Lung (tissue), 11 donors: ENCODE measurements at regions not wholly inside any gene's neighbourhood (a gene's known extent, or its start where the extent isn't known, plus 50 kb on each side); places are given as distances from the start of the nearest gene placed in this dataset.
"Not testable (repeated sequence)": the region's sequence is repeated elsewhere in the genome, so short reads cannot be mapped to it uniquely, and the experiment has no call there.

Source experiments
- ATAC-seq: fragments of 200-7000 bp; cut with Tn5 transposase; one replicate; pipeline ENCODE4 v1.9.1; 2020; ENCODE audit warnings: moderate number of reproducible peaks; ENCODE audit not compliant: insufficient read depth, low FRiP score
- DNase-seq, 3 donors: peaks; one replicate each; pipeline ENCODE4 v3.0.0-alpha.2; 2013 to 2017
- H3K27ac ChIP-seq, 2 donors: one replicate each; pipeline ENCODE4 v1.5.1; 2013; ENCODE audit warnings: mild to moderate bottlenecking in 2 of 2, moderate library complexity in 2 of 2, control low read depth in 1 of 2, inconsistent platforms in 1 of 2, low read depth in 1 of 2, low read length in 1 of 2
- H3K27me3 ChIP-seq, 3 donors: one replicate each; pipeline ENCODE4 v1.5.1; 2013; ENCODE audit warnings: low read length in 2 of 3; ENCODE audit not compliant: control insufficient read depth in 3 of 3, insufficient read depth in 3 of 3
- H3K36me3 ChIP-seq, 4 donors: one replicate each; pipeline ENCODE4 v1.5.1; 2013; ENCODE audit warnings: low read length in 4 of 4, mild to moderate bottlenecking in 1 of 4, moderate library complexity in 1 of 4; ENCODE audit not compliant: control insufficient read depth in 4 of 4, insufficient read depth in 4 of 4
- H3K4me1 ChIP-seq, 5 donors: one replicate each; pipeline ENCODE4 v1.5.1; 2013; ENCODE audit warnings: low read length in 5 of 5, mild to moderate bottlenecking in 2 of 5, moderate library complexity in 1 of 5; ENCODE audit not compliant: control insufficient read depth in 5 of 5, insufficient read depth in 5 of 5
- H3K4me3 ChIP-seq: one replicate; pipeline ENCODE4 v1.5.1; 2013; ENCODE audit warnings: mild to moderate bottlenecking, control low read depth, moderate library complexity
- H3K9ac ChIP-seq, 2 donors: one replicate each; pipeline ENCODE4 v1.5.1; 2013; ENCODE audit warnings: low read length in 2 of 2, control low read depth in 1 of 2; ENCODE audit not compliant: insufficient read depth in 1 of 2
- H3K9me3 ChIP-seq, 4 donors: one replicate each; pipeline ENCODE4 v1.5.1; 2013; ENCODE audit warnings: low read length in 3 of 4, mild to moderate bottlenecking in 1 of 4, moderate library complexity in 1 of 4; ENCODE audit not compliant: control insufficient read depth in 4 of 4, insufficient read depth in 3 of 4
- CTCF ChIP-seq: IDR thresholded peaks from 2 replicates; pipeline ENCODE4 v1.5.1; 2012; ENCODE audit warnings: mild to moderate bottlenecking; ENCODE audit errors: control extremely low read depth, extremely low read depth
- WGBS, 2 donors: extraction: QIAGEN DNeasy Blood & Tissue Kit; methylation state at CpG; one replicate each; pipeline ENCODE4 v1.1.7; 2013; 5-methylcytosine and 5-hydroxymethylcytosine counted together
- donor health status: control.
- donor health status: control.
- donor health status: Bipolar disorder and iron deficiency.
- donor health status: healthy.
- donor health status: DM: yes; HTN: yes; CAD: no.

GRCh38 chr3:150323770-150324169, 84.3 kb upstream of the TSC22D2 start:
- H3K4me1 ChIP-seq, result peaks cover 0 to 29% (median 7%) of the 10 kb centered on the region in 5 donors
- no peaks in the 10 kb centered on the region for H3K9me3 ChIP-seq
- H3K4me3 ChIP-seq, result no peak overlapping the region
- DNase-seq (no peak), ATAC-seq (no peak)
- WGBS, 2 donors, result 85 to 100% methylated on average over 1 of the region's 1 CpG
- TF ChIP-seq CTCF, result no peak
- no peaks in the 10 kb centered on the region for H3K36me3 ChIP-seq
- H3K9ac ChIP-seq, result no peak overlapping the region
- H3K27me3 ChIP-seq, result no peaks in the 10 kb centered on the region
- H3K27ac ChIP-seq, result no peak overlapping the region

GRCh38 chr3:150323091-150323490, 85.0 kb upstream of the TSC22D2 start:
- H3K4me1 ChIP-seq, result peaks cover 0 to 29% (median 7%) of the 10 kb centered on the region in 5 donors
- not testable (repeated sequence) for DNase-seq, H3K9me3 ChIP-seq, H3K4me3 ChIP-seq, H3K36me3 ChIP-seq, H3K27ac ChIP-seq, H3K27me3 ChIP-seq, H3K9ac ChIP-seq, ATAC-seq
- 96 to 98% methylated on average over 16 to 22 of the region's 23 CpGs for WGBS, 2 donors

- H3K36me3 ChIP-seq, DNase-seq, H3K9ac ChIP-seq, H3K27me3 ChIP-seq, ATAC-seq, H3K4me3 ChIP-seq, H3K9me3 ChIP-seq, H3K27ac ChIP-seq: not testable (repeated sequence)
- H3K4me1 ChIP-seq, result peaks cover 0 to 25% (median 6%) of the 10 kb centered on the region in 5 donors
- 0 to 61% methylated on average over 1 of the region's 1 CpG for WGBS, 2 donors
Observed at GRCh38 chr3:150320971-150321370, 87.1 kb upstream of the TSC22D2 start.

GRCh38 chr3:150319900-150320299, 88.2 kb upstream of the TSC22D2 start:
- Histone ChIP-seq H3K4me3 (no peak overlapping the region), H3K36me3 (no peaks in the 10 kb centered on the region), H3K9me3 (no peaks in the 10 kb centered on the region), H3K9ac (no peak overlapping the region), H3K27me3 (no peaks in the 10 kb centered on the region), H3K27ac (no peak overlapping the region), H3K4me1 (peaks cover 0 to 28% (median 9%) of the 10 kb centered on the region in 5 donors)
- peak; percentile 70 for ATAC-seq
- no peak for TF ChIP-seq CTCF
- DNase-seq, result no peak

GRCh38 chr3:150317469-150317868, 90.6 kb upstream of the TSC22D2 start:
- Histone ChIP-seq H3K9me3 (no peaks in the 10 kb centered on the region), H3K9ac (no peak overlapping the region), H3K4me3 (no peak overlapping the region), H3K4me1 (peaks cover 0 to 36% (median 20%) of the 10 kb centered on the region in 5 donors), H3K27me3 (no peaks in the 10 kb centered on the region), H3K36me3 (no peaks in the 10 kb centered on the region), H3K27ac (no peak overlapping the region)
- WGBS, 2 donors, result 65 to 82% methylated on average over 2 of the region's 2 CpGs
- no peak for TF ChIP-seq CTCF
- ATAC-seq (no peak), DNase-seq (no peak)
